IMR-90 (cell line): ENCODE measurements at regions not wholly inside any gene's neighbourhood (a gene's known extent, or its start where the extent isn't known, plus 50 kb on each side); places are given as distances from the start of the nearest gene placed in this dataset.
A peak's percentile ranks its signal among the peaks of the same experiment; 100 is the strongest.

Experiments
- ATAC-seq: fragments of 200-7000 bp; cut with Tn5 transposase; 2 replicates; pipeline ENCODE4 v1.9.1; 2020; ENCODE audit warnings: low read depth, mild to moderate bottlenecking, moderate library complexity
- BruUV-seq: library from RNA; stranded (reverse); fragments of 400-500 nt; replicated peaks from 2 replicates; lab custom pipeline; 2021; lab: Mats Ljungman, UMichigan
- CTCF ChIA-PET: fragments of 300-600 bp; formaldehyde crosslinking; extraction: SDS; loops from one replicate; lab custom pipeline; 2021; ENCODE audit warnings: antibody characterized with exemption; lab: Yijun Ruan, JAX
- POLR2A ChIA-PET: fragments of 300-600 bp; sonication (Branson Sonifier 250); formaldehyde crosslinking; loops from one replicate; lab custom pipeline; 2022; ENCODE audit warnings: antibody characterized with exemption; ENCODE audit not compliant: unreplicated experiment; lab: Charles Lee
- DNase-seq: peaks from one replicate; pipeline ENCODE4 v3.0.0; 2013
- H2AFZ ChIP-seq: replicated peaks from 2 replicates; pipeline ENCODE3; 2013; ENCODE audit warnings: low read length, mild to moderate bottlenecking; ENCODE audit not compliant: poor library complexity
- H2AK5ac ChIP-seq: 2 replicates; pipeline ENCODE4 v1.6.1; 2013; ENCODE audit warnings: low read depth, low read length, inconsistent platforms
- H2AK9ac ChIP-seq: replicated peaks from 2 replicates; pipeline ENCODE3; 2013; ENCODE audit warnings: mild to moderate bottlenecking, low read depth, low read length, moderate library complexity; ENCODE audit not compliant: poor library complexity
- H2BK120ac ChIP-seq: 2 replicates; pipeline ENCODE4 v1.6.1; 2013; ENCODE audit warnings: low read depth, low read length, inconsistent platforms
- H2BK15ac ChIP-seq: 3 replicates; pipeline ENCODE4 v1.6.1; 2013; ENCODE audit warnings: low read depth, low read length, inconsistent platforms
- H2BK20ac ChIP-seq: 2 replicates; pipeline ENCODE4 v1.6.1; 2013; ENCODE audit warnings: low read depth, mild to moderate bottlenecking, inconsistent platforms, low read length, moderate library complexity
- H2BK5ac ChIP-seq: 2 replicates; pipeline ENCODE4 v1.6.1; 2013; ENCODE audit warnings: mild to moderate bottlenecking, low read depth, low read length, inconsistent platforms; ENCODE audit not compliant: poor library complexity, severe bottlenecking
- H3K14ac ChIP-seq: replicated peaks from 2 replicates; pipeline ENCODE4 v1.6.1; 2013; ENCODE audit warnings: low read depth, low read length, inconsistent platforms
- H3K18ac ChIP-seq: 2 replicates; pipeline ENCODE4 v1.6.1; 2013; ENCODE audit warnings: low read depth, low read length, control low read depth
- H3K23ac ChIP-seq: 2 replicates; pipeline ENCODE4 v1.6.1; 2013; ENCODE audit warnings: low read depth, low read length, inconsistent platforms
- H3K27ac ChIP-seq: 2 replicates; pipeline ENCODE4 v1.5.1; 2013; ENCODE audit warnings: mild to moderate bottlenecking, control low read depth, low read length; ENCODE audit not compliant: insufficient read depth
- H3K27me3 ChIP-seq: 2 replicates; pipeline ENCODE4 v1.6.1; 2013; ENCODE audit warnings: low read length; ENCODE audit not compliant: control insufficient read depth, insufficient read depth
- H3K36me3 ChIP-seq: 2 replicates; pipeline ENCODE4 v1.6.1; 2013; ENCODE audit warnings: low read length, mixed read lengths; ENCODE audit not compliant: control insufficient read depth, insufficient read depth
- H3K4ac ChIP-seq: 2 replicates; pipeline ENCODE4 v1.6.1; 2013; ENCODE audit warnings: low read depth, low read length, inconsistent platforms
- H3K4me1 ChIP-seq: 2 replicates; pipeline ENCODE4 v1.6.1; 2013; ENCODE audit warnings: low read length, mixed read lengths; ENCODE audit not compliant: control insufficient read depth, insufficient read depth
- H3K4me2 ChIP-seq: 2 replicates; pipeline ENCODE4 v1.6.1; 2013; ENCODE audit warnings: low read depth, mild to moderate bottlenecking, control low read depth, low read length, moderate library complexity
- H3K4me3 ChIP-seq: 2 replicates; pipeline ENCODE4 v1.5.1; 2013; ENCODE audit warnings: low read depth, mild to moderate bottlenecking, control low read depth, low read length, moderate library complexity; ENCODE audit not compliant: insufficient read depth
- H3K56ac ChIP-seq: 2 replicates; pipeline ENCODE4 v1.6.1; 2013; ENCODE audit warnings: low read length, inconsistent platforms; ENCODE audit not compliant: insufficient read depth; ENCODE audit errors: extremely low read depth
- H3K79me1 ChIP-seq, 2 experiments: 2 replicates each; pipeline ENCODE4 v1.6.1; 2013; ENCODE audit warnings: low read length in 2 of 2, inconsistent platforms in 1 of 2, low read depth in 1 of 2
- H3K9ac ChIP-seq: 2 replicates; pipeline ENCODE4 v1.6.1; 2013; ENCODE audit warnings: low read depth, low read length, control low read depth
- H3K9me1 ChIP-seq: 2 replicates; pipeline ENCODE4 v1.6.1; 2013; ENCODE audit warnings: low read length, inconsistent platforms; ENCODE audit not compliant: insufficient read depth
- H3K9me3 ChIP-seq: 2 replicates; pipeline ENCODE4 v1.6.1; 2013; ENCODE audit warnings: low read length; ENCODE audit not compliant: control insufficient read depth, insufficient read depth
- H4K20me1 ChIP-seq: 2 replicates; pipeline ENCODE4 v1.6.1; 2013; ENCODE audit warnings: low read length, inconsistent platforms; ENCODE audit not compliant: insufficient read depth
- H4K5ac ChIP-seq: 2 replicates; pipeline ENCODE4 v1.6.1; 2013; ENCODE audit warnings: mild to moderate bottlenecking, low read depth, low read length, control low read depth
- H4K8ac ChIP-seq, 2 experiments: 2 replicates each; pipeline ENCODE4 v1.6.1; 2013; ENCODE audit warnings: low read depth in 2 of 2, low read length in 2 of 2, control low read depth in 1 of 2, inconsistent platforms in 1 of 2
- H4K91ac ChIP-seq: 2 replicates; pipeline ENCODE4 v1.6.1; 2013; ENCODE audit warnings: low read depth, low read length, inconsistent platforms; ENCODE audit not compliant: insufficient read depth
- CTCF ChIP-seq: conservative IDR thresholded peaks from 2 replicates; pipeline ENCODE4 v1.5.1; 2012; ENCODE audit warnings: mild to moderate bottlenecking, low read depth, low read length, improper control_type of control experiment
- ELK1 ChIP-seq: fragments of 150-350 bp; IDR thresholded peaks from 2 replicates; pipeline ENCODE4 v1.6.1; 2016; ENCODE audit warnings: low read depth, mild to moderate bottlenecking, low read length, moderate library complexity, borderline replicate concordance
- MAFK ChIP-seq: IDR thresholded peaks from 2 replicates; pipeline ENCODE4 v1.6.1; 2012; ENCODE audit warnings: low read depth, low read length, improper control_type of control experiment
- RFX5 ChIP-seq: IDR thresholded peaks from 2 replicates; pipeline ENCODE4 v1.8.0; 2012; ENCODE audit warnings: low read depth, mild to moderate bottlenecking, low read length, moderate library complexity
- WGBS, 2 experiments: methylation state at CpG; one replicate each; pipeline versions ENCODE4 v1.1.5 to v1.1.7; 2013; ENCODE audit warnings: missing lambda C conversion rate in 2 of 2; ENCODE audit not compliant: insufficient read length in 1 of 2; ENCODE audit errors: extremely low coverage in 2 of 2; 5-methylcytosine and 5-hydroxymethylcytosine counted together
- dilution Hi-C: fragments of 300-500 bp; cut with HindIII; formaldehyde crosslinking; loops from one replicate; pipeline ENCODE4 v1.14.3; 2018; ENCODE audit warnings: low sequenced_read_pairs; ENCODE audit not compliant: unreplicated experiment
- in situ Hi-C: fragments of 300-500 bp; cut with MboI; formaldehyde crosslinking; loops from 3 replicates; pipeline ENCODE4 v1.14.3; 2019; ENCODE audit warnings: low sequenced_read_pairs, inconsistent platforms, mixed read lengths
- intact Hi-C: fragments of 100-400 bp; cut with micrococcal nuclease; formaldehyde crosslinking; loops from 2 replicates; pipeline ENCODE4 v1.10.0; 2022

GRCh38 chr10:78830976-78831375 is 237.8 kb upstream of the ZMIZ1 start:
- Histone ChIP-seq H3K23ac (peak overlapping the region; percentile 69; the same call in 1 of the 2 replicates), H3K56ac (no peak overlapping the region), H4K5ac (peak overlapping the region; percentile 25; the same call in 1 of the 2 replicates), H2AK5ac (0 out of 2 replicates have a peak overlapping the region, but pooled peaks have one; percentile 44), H3K9ac (no peak overlapping the region), H3K4me3 (no peak overlapping the region), H3K27me3 (peaks cover 11% of the 10 kb centered on the region), H4K20me1 (no peaks in the 10 kb centered on the region), H2AK9ac (peak overlapping the region; percentile 63), H3K4ac (peak overlapping the region; percentile 7), H3K14ac (peak overlapping the region; percentile 38), H2BK20ac (peak overlapping the region; percentile 61), H3K4me1 (peaks cover 16% of the 10 kb centered on the region), H3K18ac (peak overlapping the region; percentile 20; the same call in 1 of the 2 replicates), H3K79me1 (no peaks in the 10 kb centered on the region), H3K9me1 (peaks cover 18% of the 10 kb centered on the region), H3K9me3 (peaks cover 8% of the 10 kb centered on the region), H2BK5ac (peak overlapping the region; percentile 48), H3K27ac (no peak overlapping the region), H3K4me2 (no peak overlapping the region), H4K8ac (peak overlapping the region; percentile 57 to 68; a peak in 3 of 4 replicates), H2AFZ (peak overlapping the region; percentile 70), H4K91ac (peak overlapping the region; percentile 57), H2BK120ac (peak overlapping the region; percentile 38), H3K36me3 (no peaks in the 10 kb centered on the region), H2BK15ac (no peak overlapping the region)
- in situ Hi-C loops (no loop called here), intact Hi-C loops (no loop called here), dilution Hi-C loops (no loop called here)
- TF ChIP-seq RFX5 (no peak), ELK1 (no peak), MAFK (no peak), CTCF (no peak)
- POLR2A ChIA-PET: no interaction called here
- ATAC-seq (no peak), DNase-seq (no peak)
- BruUV-seq: no TSS peak
- CTCF ChIA-PET: no interaction called here
- no CpG with 5 or more reads among the region's 7 CpGs for WGBS, 2 experiments
